ENCODE measurements at regions not wholly inside any gene's neighbourhood (a gene's known extent, or its start where the extent isn't known, plus 50 kb on each side); places are given as distances from the start of the nearest gene placed in this dataset.

DNA sequence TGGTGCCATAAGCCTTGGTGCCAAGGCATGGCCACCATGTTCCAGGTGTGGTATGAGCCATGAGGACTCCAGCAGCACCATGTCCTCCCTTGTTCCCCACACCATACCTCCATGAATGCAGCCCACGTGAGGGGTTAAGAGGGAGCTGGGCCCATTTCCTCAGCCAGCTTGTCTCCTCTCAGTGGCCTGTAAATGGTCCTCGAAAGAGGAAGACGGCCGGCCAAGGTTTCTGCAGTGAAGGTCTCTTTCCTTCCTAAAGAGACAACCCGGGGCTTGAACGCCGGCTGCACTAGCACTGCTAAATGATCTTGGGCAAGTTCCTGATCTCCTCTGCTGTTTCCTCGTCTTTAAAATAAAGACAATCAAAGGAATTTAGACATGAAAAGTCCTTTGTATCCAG, 154.0 kb downstream of the BMP7 start:
- DNase-seq, result no peak

DNA sequence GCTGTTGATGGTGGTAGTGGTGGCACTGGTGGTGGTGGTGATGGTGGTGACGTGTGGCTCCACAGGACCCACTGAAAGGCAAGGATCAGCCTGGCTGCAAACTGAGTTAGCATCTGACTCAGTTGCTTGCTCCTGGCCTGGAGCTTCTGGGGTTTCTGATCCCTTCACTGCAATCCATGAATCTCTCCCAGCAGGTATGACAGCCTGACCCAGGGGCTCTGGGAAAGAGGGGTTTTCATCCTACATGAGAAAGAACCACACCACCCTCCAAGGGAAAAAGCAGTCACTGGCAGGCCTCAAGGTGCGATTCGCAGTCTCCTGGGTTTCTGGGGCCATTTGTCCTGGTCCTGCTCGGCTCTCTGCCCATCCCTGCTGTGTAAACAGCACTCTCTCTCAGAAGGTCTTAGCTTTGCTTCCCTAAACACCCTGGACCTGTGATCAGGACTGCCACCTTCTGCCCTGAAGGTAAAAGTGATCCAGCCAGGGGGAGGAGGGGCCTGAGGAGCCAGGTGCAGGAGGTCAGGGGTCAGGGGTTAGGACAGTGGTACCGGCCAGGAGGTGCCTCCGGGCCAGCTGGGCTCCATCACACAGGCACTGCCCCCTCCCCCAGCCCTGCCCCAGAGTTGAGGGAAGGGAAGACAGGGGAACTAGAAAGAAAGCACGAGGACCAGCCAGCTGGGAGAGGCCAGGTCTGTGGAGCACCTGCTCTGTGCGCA, 152.0 kb downstream of the BMP7 start:
- DNase-seq, result no peak

DNA sequence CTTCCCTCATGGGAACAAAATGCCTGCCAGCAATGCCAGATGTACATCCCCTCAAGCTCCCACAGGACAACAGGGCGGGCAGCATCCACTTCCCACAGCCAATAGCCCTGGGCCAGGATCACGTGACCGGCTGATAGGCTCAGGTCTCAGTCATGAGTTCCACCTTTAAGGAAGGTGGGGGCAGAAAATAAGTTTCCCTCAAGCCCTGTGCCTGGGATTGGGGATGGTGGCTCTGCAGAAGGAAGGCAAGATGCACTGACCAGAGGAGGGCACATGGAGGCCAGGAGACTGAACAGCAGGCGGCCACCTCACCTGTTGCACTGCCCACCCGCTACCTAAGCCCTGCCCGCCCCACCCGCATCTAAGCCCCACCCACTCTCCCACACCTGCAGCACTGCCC, 149.1 kb downstream of the BMP7 start:
- DNase-seq, result no peak

DNA sequence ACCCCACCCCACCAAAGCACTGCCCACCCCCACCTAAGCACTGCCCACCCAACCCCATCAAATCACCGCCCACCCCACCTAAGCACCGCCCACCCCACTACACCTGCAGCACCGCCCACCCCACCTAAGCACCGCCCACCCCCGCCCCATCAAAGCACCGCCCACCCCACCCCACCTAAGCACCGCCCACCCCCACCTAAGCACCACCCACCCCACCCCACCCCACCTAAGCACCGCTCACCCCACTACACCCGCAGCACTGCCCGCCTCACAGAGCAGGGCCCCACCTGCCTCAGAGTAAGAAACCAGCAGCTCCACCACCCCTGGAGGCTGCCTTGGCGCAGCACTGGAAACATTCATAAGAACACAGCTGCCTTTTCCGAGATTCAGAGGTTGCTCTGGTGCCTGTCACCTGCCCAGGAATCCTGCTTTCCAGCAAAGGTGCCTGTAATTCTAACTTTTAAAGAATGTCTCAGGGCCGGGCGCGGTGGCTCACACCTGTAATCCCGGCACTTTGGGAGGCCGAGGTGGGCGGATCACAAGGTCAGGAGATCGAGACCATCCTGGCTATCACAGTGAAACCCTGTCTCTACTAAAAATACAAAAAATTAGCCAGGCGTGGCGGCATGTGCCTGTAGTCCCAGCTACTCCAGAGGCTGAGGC, 148.2 kb downstream of the BMP7 start:
- no peak for DNase-seq

All from NCI-H146 (cell line).